Sigmoid colon (tissue), 4 donors: ENCODE measurements at regions not wholly inside any gene's neighbourhood (a gene's known extent, or its start where the extent isn't known, plus 50 kb on each side); places are given as distances from the start of the nearest gene placed in this dataset.

Experiments used
- EP300 ChIP-seq, 4 donors: sonication (generic); formaldehyde crosslinking; IDR thresholded peaks; one replicate each; pipeline ENCODE4 v1.6.1; 2017; ENCODE audit warnings: antibody characterized with exemption in 4 of 4
- POLR2A ChIP-seq, 2 donors: fragments of 450-650 bp; IDR thresholded peaks; one replicate each; pipeline ENCODE4 v1.6.1; 2016; ENCODE audit warnings: antibody characterized with exemption in 2 of 2, mild to moderate bottlenecking in 2 of 2, moderate library complexity in 2 of 2
- POLR2AphosphoS5 ChIP-seq, 4 donors: sonication (generic); formaldehyde crosslinking; IDR thresholded peaks; one replicate each; pipeline ENCODE4 v1.6.1; 2017; ENCODE audit warnings: antibody characterized with exemption in 4 of 4
- TF ChIP-seq, protein P1 (sequence below), 4 experiments: fragments of 450-650 bp in 3 of 4; fragments of 200-600 bp in 1 of 4; IDR thresholded peaks; one replicate each; pipeline ENCODE4 v1.5.1; 2016 to 2019; ENCODE audit warnings: antibody characterized with exemption in 4 of 4, mild to moderate bottlenecking in 3 of 4, moderate library complexity in 2 of 4

DNA sequence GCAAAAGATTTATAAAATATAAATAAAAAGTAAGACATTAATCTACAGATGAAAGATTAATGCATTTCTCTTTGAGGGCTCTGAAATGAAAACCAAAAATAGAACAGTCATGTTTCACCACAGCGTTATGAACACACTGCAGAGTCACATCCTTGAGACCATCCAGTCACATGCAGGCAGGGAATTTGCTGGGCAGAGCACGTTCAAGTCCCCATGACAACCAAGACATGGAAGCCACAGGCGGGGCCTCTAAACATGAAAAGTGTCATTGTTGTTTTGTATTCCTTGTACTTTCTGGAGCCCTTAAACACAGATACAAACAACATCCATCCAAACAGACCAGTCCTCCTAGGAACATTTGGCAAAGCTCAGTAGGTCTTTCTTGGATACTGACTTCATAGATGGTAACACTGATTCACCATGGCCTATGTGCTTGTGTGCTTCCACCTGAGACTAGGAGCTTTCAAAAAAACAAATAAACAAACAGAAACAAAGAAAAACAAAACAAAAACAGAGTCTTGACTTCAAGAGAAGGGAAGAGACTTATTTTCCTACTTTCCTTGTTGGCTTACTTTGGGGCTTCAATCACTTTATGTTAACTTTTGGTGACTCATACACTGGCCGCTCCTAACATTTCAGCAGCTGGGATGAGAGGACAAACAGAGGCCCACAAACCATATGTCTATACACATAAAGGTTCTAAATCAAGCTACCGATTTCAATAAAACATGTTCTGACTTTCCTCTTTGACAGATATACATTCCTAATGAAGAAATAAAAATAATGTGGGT lies 99.5 kb upstream of the CCDC85A start:
- TF ChIP-seq, protein P1, sequence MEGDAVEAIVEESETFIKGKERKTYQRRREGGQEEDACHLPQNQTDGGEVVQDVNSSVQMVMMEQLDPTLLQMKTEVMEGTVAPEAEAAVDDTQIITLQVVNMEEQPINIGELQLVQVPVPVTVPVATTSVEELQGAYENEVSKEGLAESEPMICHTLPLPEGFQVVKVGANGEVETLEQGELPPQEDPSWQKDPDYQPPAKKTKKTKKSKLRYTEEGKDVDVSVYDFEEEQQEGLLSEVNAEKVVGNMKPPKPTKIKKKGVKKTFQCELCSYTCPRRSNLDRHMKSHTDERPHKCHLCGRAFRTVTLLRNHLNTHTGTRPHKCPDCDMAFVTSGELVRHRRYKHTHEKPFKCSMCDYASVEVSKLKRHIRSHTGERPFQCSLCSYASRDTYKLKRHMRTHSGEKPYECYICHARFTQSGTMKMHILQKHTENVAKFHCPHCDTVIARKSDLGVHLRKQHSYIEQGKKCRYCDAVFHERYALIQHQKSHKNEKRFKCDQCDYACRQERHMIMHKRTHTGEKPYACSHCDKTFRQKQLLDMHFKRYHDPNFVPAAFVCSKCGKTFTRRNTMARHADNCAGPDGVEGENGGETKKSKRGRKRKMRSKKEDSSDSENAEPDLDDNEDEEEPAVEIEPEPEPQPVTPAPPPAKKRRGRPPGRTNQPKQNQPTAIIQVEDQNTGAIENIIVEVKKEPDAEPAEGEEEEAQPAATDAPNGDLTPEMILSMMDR (IDR thresholded peaks at IDR 0.05): no peak
- TF ChIP-seq POLR2A (IDR thresholded peaks at IDR 0.05) (no peak), POLR2AphosphoS5 (IDR thresholded peaks at IDR 0.05) (no peak), EP300 (IDR thresholded peaks at IDR 0.05) (no peak)
